H1 (cell line): ENCODE measurements at regions not wholly inside any gene's neighbourhood (a gene's known extent, or its start where the extent isn't known, plus 50 kb on each side); places are given as distances from the start of the nearest gene placed in this dataset.

Experiments used
- CTCF ChIA-PET: fragments of 300-600 bp; sonication (Branson Sonifier 250); formaldehyde crosslinking; loops from one replicate; lab custom pipeline; 2021; ENCODE audit not compliant: partially characterized antibody; lab: Charles Lee
- POLR2A ChIA-PET: fragments of 300-600 bp; sonication (Branson Sonifier 250); formaldehyde crosslinking; loops from one replicate; lab custom pipeline; 2021; ENCODE audit warnings: inconsistent platforms; ENCODE audit not compliant: partially characterized antibody; lab: Charles Lee
- DNase-seq, 2 experiments: peaks; one replicate each; pipeline versions ENCODE4 v3.0.0 to v3.0.0-alpha.2; 2010 to 2022; ENCODE audit warnings: low spot score in 2 of 2, low read depth in 1 of 2, mixed read lengths in 1 of 2
- FAIRE-seq: peaks from 2 replicates; lab custom pipeline; 2011; peaks lifted over from hg19 to GRCh38; lab: Jason Lieb, UNC
- H2AFZ ChIP-seq: 2 replicates; pipeline ENCODE4 v1.8.1; 2012; ENCODE audit warnings: low read length, inconsistent platforms
- H2AK5ac ChIP-seq: 2 replicates; pipeline ENCODE4 v1.6.1; 2013; ENCODE audit warnings: low read depth, low read length
- H2BK120ac ChIP-seq: replicated peaks from 2 replicates; pipeline ENCODE3; 2013; ENCODE audit warnings: low read depth, low read length, inconsistent platforms
- H2BK12ac ChIP-seq: 2 replicates; pipeline ENCODE4 v1.6.1; 2013; ENCODE audit warnings: low read depth, low read length
- H2BK15ac ChIP-seq: 2 replicates; pipeline ENCODE4 v1.6.1; 2013; ENCODE audit warnings: low read length
- H2BK20ac ChIP-seq: 2 replicates; pipeline ENCODE4 v1.6.1; 2013; ENCODE audit warnings: low read length
- H2BK5ac ChIP-seq: 2 replicates; pipeline ENCODE4 v1.6.1; 2013; ENCODE audit warnings: low read depth, low read length
- H3K14ac ChIP-seq: 2 replicates; pipeline ENCODE4 v1.6.1; 2013; ENCODE audit warnings: inconsistent platforms; ENCODE audit not compliant: insufficient read length
- H3K18ac ChIP-seq: 2 replicates; pipeline ENCODE4 v1.6.1; 2013; ENCODE audit warnings: low read length; ENCODE audit errors: extremely low read depth
- H3K23ac ChIP-seq: 2 replicates; pipeline ENCODE4 v1.6.1; 2013; ENCODE audit warnings: inconsistent platforms; ENCODE audit not compliant: insufficient read length
- H3K23me2 ChIP-seq: 2 replicates; pipeline ENCODE4 v1.6.1; 2013; ENCODE audit warnings: low read depth, low read length
- H3K27ac ChIP-seq: 2 replicates; pipeline ENCODE4 v1.6.1; 2011; ENCODE audit warnings: low read depth, low read length, inconsistent platforms
- H3K27me3 ChIP-seq, 4 experiments: replicated peaks in 1 of 4; 1 replicate in 1 of 4; 2 replicates in 3 of 4; pipeline versions ENCODE4 v1.6.1 to v1.8.1; 2011 to 2013; ENCODE audit warnings: low read length in 3 of 4, mild to moderate bottlenecking in 3 of 4, inconsistent platforms in 2 of 4, mixed read lengths in 2 of 4, moderate library complexity in 1 of 4; ENCODE audit not compliant: control insufficient read depth in 3 of 4, insufficient read depth in 3 of 4; ENCODE audit errors: extremely low read depth in 1 of 4
- H3K36me3 ChIP-seq, 4 experiments: 2 replicates each; pipeline versions ENCODE4 v1.6.1 to v1.8.1; 2011 to 2013; ENCODE audit warnings: mild to moderate bottlenecking in 4 of 4, low read length in 3 of 4, moderate library complexity in 2 of 4, control low read depth in 1 of 4, inconsistent platforms in 1 of 4; ENCODE audit not compliant: insufficient read depth in 4 of 4, control insufficient read depth in 2 of 4
- H3K4ac ChIP-seq: replicated peaks from 2 replicates; pipeline ENCODE3; 2013; ENCODE audit warnings: low read length, low read depth, mixed read lengths, inconsistent platforms; ENCODE audit not compliant: insufficient read length
- H3K4me1 ChIP-seq, 4 experiments: replicated peaks in 1 of 4; 1 replicate in 1 of 4; 2 replicates in 3 of 4; pipeline versions ENCODE4 v1.6.1 to v1.8.1; 2011 to 2013; ENCODE audit warnings: low read length in 3 of 4, inconsistent platforms in 2 of 4, mixed read lengths in 1 of 4; ENCODE audit not compliant: insufficient read depth in 4 of 4, control insufficient read depth in 3 of 4
- H3K4me2 ChIP-seq, 2 experiments: 2 replicates each; pipeline versions ENCODE4 v1.6.1 to v1.8.1; 2011 to 2013; ENCODE audit warnings: low read depth in 2 of 2, low read length in 2 of 2, control low read depth in 1 of 2, inconsistent platforms in 1 of 2, mild to moderate bottlenecking in 1 of 2; ENCODE audit not compliant: insufficient read depth in 1 of 2
- H3K4me3 ChIP-seq, 4 experiments: fragments of 200-600, 300-600 bp in 1 of 4; sonication (generic), shearing (Covaris generic), sonication (Bioruptor Twin) in 1 of 4; 2 replicates each; pipeline versions ENCODE4 v1.5.1 to v1.8.1; 2011 to 2016; ENCODE audit warnings: low read length in 4 of 4, low read depth in 3 of 4, control low read depth in 2 of 4, inconsistent platforms in 2 of 4, mild to moderate bottlenecking in 2 of 4, mixed read lengths in 1 of 4, moderate library complexity in 1 of 4; ENCODE audit not compliant: insufficient read depth in 2 of 4; ENCODE audit errors: extremely low read depth in 1 of 4
- H3K56ac ChIP-seq: replicated peaks from 2 replicates; pipeline ENCODE3; 2013; ENCODE audit warnings: low read depth, mild to moderate bottlenecking, mixed read lengths, low read length, inconsistent platforms; ENCODE audit not compliant: insufficient read length
- H3K79me1 ChIP-seq: 2 replicates; pipeline ENCODE4 v1.6.1; 2013; ENCODE audit warnings: low read depth, low read length, control low read depth
- H3K79me2 ChIP-seq, 2 experiments: 2 replicates each; pipeline versions ENCODE4 v1.6.1 to v1.8.1; 2012 to 2013; ENCODE audit warnings: low read length in 2 of 2, mild to moderate bottlenecking in 2 of 2, inconsistent platforms in 1 of 2; ENCODE audit not compliant: insufficient read depth in 2 of 2, control insufficient read depth in 1 of 2
- H3K9ac ChIP-seq, 4 experiments: replicated peaks in 1 of 4; 1 replicate in 1 of 4; 2 replicates in 3 of 4; pipeline versions ENCODE4 v1.6.1 to v1.8.1; 2011 to 2013; ENCODE audit warnings: low read depth in 3 of 4, low read length in 3 of 4, control low read depth in 2 of 4, mild to moderate bottlenecking in 2 of 4, moderate library complexity in 2 of 4, inconsistent platforms in 1 of 4; ENCODE audit errors: extremely low read depth in 1 of 4
- H3K9me3 ChIP-seq, 2 experiments: 2 replicates each; pipeline versions ENCODE4 v1.6.1 to v1.8.1; 2012 to 2013; ENCODE audit warnings: mild to moderate bottlenecking in 2 of 2, moderate library complexity in 2 of 2, control low read depth in 1 of 2, inconsistent platforms in 1 of 2, low read depth in 1 of 2, low read length in 1 of 2, mixed read lengths in 1 of 2; ENCODE audit not compliant: insufficient read depth in 2 of 2
- H4K20me1 ChIP-seq, 2 experiments: replicated peaks in 1 of 2; 2 replicates each; pipeline versions ENCODE3 to v1.8.1; 2011 to 2013; ENCODE audit warnings: inconsistent platforms in 2 of 2, low read length in 2 of 2, mild to moderate bottlenecking in 1 of 2; ENCODE audit not compliant: insufficient read depth in 2 of 2, control insufficient read depth in 1 of 2
- H4K5ac ChIP-seq: 2 replicates; pipeline ENCODE4 v1.6.1; 2013; ENCODE audit warnings: low read length, low read depth, mixed read lengths, inconsistent platforms; ENCODE audit not compliant: insufficient read length
- H4K8ac ChIP-seq: 2 replicates; pipeline ENCODE4 v1.8.0; 2013; ENCODE audit warnings: mild to moderate bottlenecking, moderate library complexity, low read length, inconsistent platforms; ENCODE audit not compliant: insufficient read depth; ENCODE audit errors: extremely low read depth
- H4K91ac ChIP-seq: replicated peaks from 2 replicates; pipeline ENCODE3; 2013; ENCODE audit warnings: low read length, mixed read lengths, inconsistent platforms; ENCODE audit not compliant: insufficient read length
- BCL11A ChIP-seq, 2 experiments: IDR thresholded peaks; one replicate each; pipeline ENCODE4 v1.6.1; 2011; ENCODE audit warnings: low read depth in 2 of 2, low read length in 2 of 2, mild to moderate bottlenecking in 2 of 2
- BRCA1 ChIP-seq: IDR thresholded peaks from 2 replicates; pipeline ENCODE4 v1.6.1; 2012; ENCODE audit warnings: low read depth, low read length, improper control_type of control experiment
- CBX8 ChIP-seq: fragments of 300-800, 300-1000 bp; sonication (generic); IDR thresholded peaks from 2 replicates; pipeline ENCODE4 v1.7.1; 2016; ENCODE audit warnings: low read depth, low read length, borderline replicate concordance
- HDAC2 ChIP-seq, 2 experiments: fragments of 300-600 bp in 1 of 2; sonication (generic) in 1 of 2; IDR thresholded peaks; 2 replicates each; pipeline ENCODE4 v1.6.1; 2011 to 2012; ENCODE audit warnings: low read depth in 2 of 2, low read length in 2 of 2, mild to moderate bottlenecking in 2 of 2, moderate library complexity in 2 of 2, borderline replicate concordance in 1 of 2, inconsistent platforms in 1 of 2
- KDM1A ChIP-seq: fragments of 200-600, 300-600 bp; sonication (generic); IDR thresholded peaks from 2 replicates; pipeline ENCODE4 v1.7.1; 2016; ENCODE audit warnings: mild to moderate bottlenecking, low read length, borderline replicate concordance
- PHF8 ChIP-seq: fragments of 200-600 bp; sonication (generic); conservative IDR thresholded peaks from 2 replicates; pipeline ENCODE4 v1.7.1; 2012; ENCODE audit warnings: low read depth, mild to moderate bottlenecking, inconsistent platforms, low read length, moderate library complexity
- POU5F1 ChIP-seq: IDR thresholded peaks from 2 replicates; pipeline ENCODE4 v1.6.1; 2011; ENCODE audit warnings: low read depth, mild to moderate bottlenecking, low read length, moderate library complexity
- SP1 ChIP-seq: IDR thresholded peaks from 2 replicates; pipeline ENCODE4 v1.6.1; 2011; ENCODE audit warnings: low read depth, low read length
- SP2 ChIP-seq: IDR thresholded peaks from 2 replicates; pipeline ENCODE4 v1.6.1; 2012; ENCODE audit warnings: mild to moderate bottlenecking, low read length, inconsistent platforms

DNA sequence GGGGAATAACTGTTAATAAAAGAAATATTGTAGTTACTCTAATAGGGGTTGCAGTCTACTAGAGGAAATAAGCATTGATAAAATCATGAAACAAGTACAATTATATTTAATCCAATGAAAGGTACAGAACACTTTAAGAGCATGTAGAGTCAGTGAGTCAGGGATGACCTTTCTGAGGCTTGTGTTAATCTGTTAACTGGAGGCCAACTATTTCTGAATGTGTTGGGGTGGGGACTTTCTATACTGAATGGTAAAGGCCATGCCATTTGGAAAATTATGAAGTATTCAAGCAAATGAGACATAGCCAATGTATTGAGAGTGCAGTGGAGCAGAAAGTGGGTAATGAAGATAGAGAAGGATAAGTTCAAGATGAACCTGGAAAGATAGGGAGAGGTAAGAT is 646.2 kb downstream of the ADGRL2 start:
- no peaks in the 10 kb centered on the region for H3K27me3 ChIP-seq
- POLR2A ChIA-PET: no interaction called here
- no peak for FAIRE-seq

More for the DNA sequence above, 646.2 kb downstream of the ADGRL2 start:
- Histone ChIP-seq H2BK20ac (no peak overlapping the region), H3K23me2 (no peaks in the 10 kb centered on the region), H3K56ac (no peak overlapping the region), H3K14ac (no peak overlapping the region), H2BK15ac (no peak overlapping the region), H3K23ac (no peak overlapping the region), H2AK5ac (no peak overlapping the region), H4K91ac (no peak overlapping the region), H2AFZ (no peak overlapping the region), H2BK120ac (no peak overlapping the region), H3K27ac (no peak overlapping the region), H2BK5ac (no peak overlapping the region), H3K18ac (no peak overlapping the region), H4K20me1 (no peaks in the 10 kb centered on the region), H3K4ac (no peak overlapping the region), H4K5ac (no peak overlapping the region), H4K8ac (no peak overlapping the region), H3K36me3 (no peaks in the 10 kb centered on the region), H3K4me3 (no peak overlapping the region), H3K9ac (no peak overlapping the region), H3K4me1 (no peaks in the 10 kb centered on the region), H2BK12ac (no peak overlapping the region), H3K4me2 (no peak overlapping the region), H3K9me3 (peaks cover 0 to under 1% of the 10 kb centered on the region in 2 experiments; a peak in 1 of 4 replicates), H3K79me1 (no peaks in the 10 kb centered on the region), H3K79me2 (no peaks in the 10 kb centered on the region)
- CTCF ChIA-PET: no interaction called here
- TF ChIP-seq SP2 (no peak), BRCA1 (no peak), POU5F1 (no peak), CBX8 (no peak), SP1 (no peak), KDM1A (no peak), BCL11A (IDR thresholded peaks at IDR 0.05; ENCODE audit: low read depth in 2 of 2, low read length in 2 of 2) (no peak), PHF8 (no peak), HDAC2 (IDR thresholded peaks at IDR 0.05; ENCODE audit: borderline replicate concordance in 1 of 2, low read depth in 2 of 2, low read length in 2 of 2) (no peak)
- no peak for DNase-seq
